ENCODE measurements at regions not wholly inside any gene's neighbourhood (a gene's known extent, or its start where the extent isn't known, plus 50 kb on each side); places are given as distances from the start of the nearest gene placed in this dataset.

GRCh38 chr4:178595500-178596138 lies 1153.4 kb upstream of the AGA start:
- TF ChIP-seq YY1 (IDR thresholded peaks at IDR 0.05; ENCODE audit: insufficient read depth, insufficient read length) (no peak), ZNF274 (IDR thresholded peaks at IDR 0.05; ENCODE audit: low read depth, low read length) (no peak)

Data from NT2/D1 (cell line).